Astrocyte (in vitro differentiated cells and primary cell): ENCODE measurements at regions not wholly inside any gene's neighbourhood (a gene's known extent, or its start where the extent isn't known, plus 50 kb on each side); places are given as distances from the start of the nearest gene placed in this dataset.

ENCODE experiments used
- EZH2 ChIP-seq: IDR thresholded peaks from 2 replicates; pipeline ENCODE4 v1.6.1; 2012; ENCODE audit warnings: mild to moderate bottlenecking, low read length, inconsistent platforms; ENCODE audit not compliant: insufficient read depth
- TF ChIP-seq, protein P1 (sequence below): IDR thresholded peaks from 2 replicates; pipeline ENCODE4 v1.5.1; 2011; ENCODE audit warnings: low read depth, mild to moderate bottlenecking, inconsistent platforms, low read length, moderate library complexity; ENCODE audit not compliant: insufficient read depth

DNA sequence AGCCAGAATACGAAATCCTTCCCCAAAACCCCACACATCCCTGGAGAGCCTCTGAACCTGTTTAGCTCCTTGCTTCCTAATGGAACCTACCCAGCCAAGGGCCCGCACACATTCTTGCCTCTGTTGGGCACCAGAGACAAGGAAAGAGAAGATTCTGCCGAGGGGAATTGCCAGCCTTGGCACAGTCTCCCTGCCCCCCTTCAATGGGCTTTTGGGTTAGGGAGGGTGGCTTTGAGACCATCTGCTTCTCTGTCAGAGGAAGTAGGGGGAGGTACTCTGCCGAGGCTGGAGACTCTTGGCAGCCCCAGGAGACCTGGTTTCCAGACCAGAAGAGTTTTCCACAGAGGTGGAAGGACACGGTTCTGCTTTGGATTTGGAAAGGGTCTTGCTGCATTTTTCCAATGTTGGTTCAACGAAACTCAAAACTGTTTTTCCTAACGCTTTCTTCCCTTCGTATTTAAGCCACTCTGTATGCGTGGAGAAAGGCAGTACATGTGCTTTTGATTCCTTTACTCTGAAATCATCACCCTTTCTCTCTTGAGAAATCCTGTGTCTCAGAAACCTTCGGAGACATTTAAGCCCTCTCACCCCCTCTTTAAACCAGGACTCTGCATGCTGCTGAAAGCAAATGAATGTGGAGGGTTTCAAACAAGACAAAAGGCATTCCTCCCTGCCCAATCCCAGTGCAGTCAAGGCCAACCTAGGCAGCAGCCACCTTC is 78.8 kb upstream of the PRR23C start:
- TF ChIP-seq, protein P1, sequence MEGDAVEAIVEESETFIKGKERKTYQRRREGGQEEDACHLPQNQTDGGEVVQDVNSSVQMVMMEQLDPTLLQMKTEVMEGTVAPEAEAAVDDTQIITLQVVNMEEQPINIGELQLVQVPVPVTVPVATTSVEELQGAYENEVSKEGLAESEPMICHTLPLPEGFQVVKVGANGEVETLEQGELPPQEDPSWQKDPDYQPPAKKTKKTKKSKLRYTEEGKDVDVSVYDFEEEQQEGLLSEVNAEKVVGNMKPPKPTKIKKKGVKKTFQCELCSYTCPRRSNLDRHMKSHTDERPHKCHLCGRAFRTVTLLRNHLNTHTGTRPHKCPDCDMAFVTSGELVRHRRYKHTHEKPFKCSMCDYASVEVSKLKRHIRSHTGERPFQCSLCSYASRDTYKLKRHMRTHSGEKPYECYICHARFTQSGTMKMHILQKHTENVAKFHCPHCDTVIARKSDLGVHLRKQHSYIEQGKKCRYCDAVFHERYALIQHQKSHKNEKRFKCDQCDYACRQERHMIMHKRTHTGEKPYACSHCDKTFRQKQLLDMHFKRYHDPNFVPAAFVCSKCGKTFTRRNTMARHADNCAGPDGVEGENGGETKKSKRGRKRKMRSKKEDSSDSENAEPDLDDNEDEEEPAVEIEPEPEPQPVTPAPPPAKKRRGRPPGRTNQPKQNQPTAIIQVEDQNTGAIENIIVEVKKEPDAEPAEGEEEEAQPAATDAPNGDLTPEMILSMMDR, result no peak
- TF ChIP-seq EZH2, result no peak
